HEK293 (cell line): ENCODE measurements at regions not wholly inside any gene's neighbourhood (a gene's known extent, or its start where the extent isn't known, plus 50 kb on each side); places are given as distances from the start of the nearest gene placed in this dataset.

Source experiments
- CTCF ChIA-PET: fragments of 350-600 bp; formaldehyde crosslinking; extraction: SDS; loops from one replicate; lab custom pipeline; 2021; ENCODE audit warnings: antibody characterized with exemption; lab: Yijun Ruan, JAX
- POLR2A ChIA-PET: fragments of 300-600 bp; formaldehyde crosslinking; extraction: SDS; loops from one replicate; lab custom pipeline; 2020; ENCODE audit warnings: antibody characterized with exemption, inconsistent platforms; lab: Yijun Ruan, JAX
- H3K27ac ChIP-seq: fragments of 200-500 bp; sonication (Bioruptor generic); 2 replicates; pipeline ENCODE4 v1.5.1; 2014; ENCODE audit warnings: low read depth, low read length, control low read depth, inconsistent platforms; ENCODE audit errors: extremely low read depth
- H3K36me3 ChIP-seq, 2 experiments: fragments of 200-500 bp in 1 of 2; sonication (Bioruptor generic) in 1 of 2; 1 replicate in 1 of 2; 2 replicates in 1 of 2; pipeline ENCODE4 v1.5.1; 2014 to 2017; ENCODE audit warnings: inconsistent platforms in 2 of 2, low read length in 2 of 2; ENCODE audit not compliant: control insufficient read depth in 2 of 2, insufficient read depth in 1 of 2
- H3K4me1 ChIP-seq: fragments of 200-500 bp; sonication (Bioruptor generic); 2 replicates; pipeline ENCODE4 v1.5.1; 2014; ENCODE audit warnings: mild to moderate bottlenecking, low read length, inconsistent platforms; ENCODE audit not compliant: control insufficient read depth, insufficient read depth
- H3K4me3 ChIP-seq: 2 replicates; pipeline ENCODE4 v1.5.1; 2011; ENCODE audit warnings: low read depth, mild to moderate bottlenecking, control low read depth, low read length, moderate library complexity
- H3K9me3 ChIP-seq: fragments of 200-500 bp; sonication (Bioruptor generic); 2 replicates; pipeline ENCODE4 v1.5.1; 2014; ENCODE audit warnings: low read depth, low read length, inconsistent platforms; ENCODE audit not compliant: control insufficient read depth, insufficient read depth
- HOXC10 ChIP-seq: sonication (generic); formaldehyde crosslinking; IDR thresholded peaks from 2 replicates; pipeline ENCODE4 v1.8.1; 2023; ENCODE audit warnings: mild to moderate bottlenecking, missing genetic modification reagents
- KLF1 ChIP-seq: fragments of 450-650 bp; formaldehyde crosslinking; IDR thresholded peaks from 2 replicates; pipeline ENCODE4 v1.5.1; 2016; ENCODE audit warnings: missing biosample characterization, missing genetic modification characterization
- KLF10 ChIP-seq: fragments of 450-650 bp; IDR thresholded peaks from 2 replicates; pipeline ENCODE4 v1.5.1; 2018; ENCODE audit warnings: missing biosample characterization, mild to moderate bottlenecking, missing genetic modification characterization
- OVOL3 ChIP-seq: fragments of 450-650 bp; formaldehyde crosslinking; IDR thresholded peaks from 2 replicates; pipeline ENCODE4 v1.5.1; 2016; ENCODE audit warnings: missing biosample characterization, missing genetic modification characterization
- SETDB1 ChIP-seq: IDR thresholded peaks from one replicate; pipeline ENCODE4 v1.6.1; 2017; ENCODE audit warnings: mild to moderate bottlenecking, low read length, moderate library complexity, mixed read lengths; ENCODE audit not compliant: insufficient read length
- TCF7L2 ChIP-seq: IDR thresholded peaks from 2 replicates; pipeline ENCODE4 v1.6.1; 2011; ENCODE audit warnings: low read depth, mild to moderate bottlenecking, inconsistent platforms, low read length, moderate library complexity, borderline replicate concordance
- TRIM28 ChIP-seq: IDR thresholded peaks from 2 replicates; pipeline ENCODE4 v1.6.1; 2011; ENCODE audit warnings: low read length, control low read depth, borderline replicate concordance
- YY1 ChIP-seq: fragments of 450-650 bp; formaldehyde crosslinking; IDR thresholded peaks from 2 replicates; pipeline ENCODE4 v1.5.1; 2018; ENCODE audit warnings: missing biosample characterization, missing genetic modification characterization
- ZBTB26 ChIP-seq: fragments of 450-650 bp; formaldehyde crosslinking; optimal IDR thresholded peaks from 2 replicates; pipeline ENCODE3; 2016; ENCODE audit warnings: missing biosample characterization, mild to moderate bottlenecking, missing genetic modification characterization
- ZBTB44 ChIP-seq: fragments of 450-650 bp; IDR thresholded peaks from 2 replicates; pipeline ENCODE4 v1.5.1; 2018; ENCODE audit warnings: missing biosample characterization, mild to moderate bottlenecking, missing genetic modification characterization
- ZFP3 ChIP-seq: fragments of 450-650 bp; formaldehyde crosslinking; IDR thresholded peaks from 2 replicates; pipeline ENCODE4 v1.5.1; 2016; ENCODE audit warnings: low read depth, missing biosample characterization, missing genetic modification characterization
- ZNF132 ChIP-seq: fragments of 450-650 bp; formaldehyde crosslinking; IDR thresholded peaks from 2 replicates; pipeline ENCODE4 v1.5.1; 2017; ENCODE audit warnings: missing biosample characterization, missing genetic modification characterization, borderline replicate concordance
- ZNF138 ChIP-seq: fragments of 450-650 bp; formaldehyde crosslinking; IDR thresholded peaks from 2 replicates; pipeline ENCODE4 v1.5.1; 2016; ENCODE audit warnings: missing biosample characterization, missing genetic modification characterization, borderline replicate concordance
- ZNF146 ChIP-seq: fragments of 450-650 bp; formaldehyde crosslinking; IDR thresholded peaks from 2 replicates; pipeline ENCODE4 v1.5.1; 2016; ENCODE audit warnings: missing biosample characterization, missing genetic modification characterization
- ZNF157 ChIP-seq: fragments of 450-650 bp; formaldehyde crosslinking; IDR thresholded peaks from 2 replicates; pipeline ENCODE4 v1.5.1; 2016; ENCODE audit warnings: missing biosample characterization, missing genetic modification characterization
- ZNF23 ChIP-seq: fragments of 450-650 bp; formaldehyde crosslinking; IDR thresholded peaks from 2 replicates; pipeline ENCODE4 v1.5.1; 2016; ENCODE audit warnings: missing biosample characterization, missing genetic modification characterization, borderline replicate concordance
- ZNF24 ChIP-seq: fragments of 450-650 bp; formaldehyde crosslinking; IDR thresholded peaks from 2 replicates; pipeline ENCODE4 v1.5.1; 2016; ENCODE audit warnings: missing biosample characterization, missing genetic modification characterization
- ZNF335 ChIP-seq: fragments of 450-650 bp; formaldehyde crosslinking; conservative IDR thresholded peaks from 2 replicates; pipeline ENCODE4 v1.5.1; 2016; ENCODE audit warnings: missing biosample characterization, missing genetic modification characterization
- ZNF366 ChIP-seq: fragments of 450-650 bp; formaldehyde crosslinking; conservative IDR thresholded peaks from 2 replicates; pipeline ENCODE4 v1.5.1; 2016; ENCODE audit warnings: missing biosample characterization, missing genetic modification characterization
- ZNF426 ChIP-seq: fragments of 450-650 bp; formaldehyde crosslinking; IDR thresholded peaks from 2 replicates; pipeline ENCODE4 v1.5.1; 2017; ENCODE audit warnings: missing biosample characterization, missing genetic modification characterization, mild to moderate bottlenecking, inconsistent platforms, moderate library complexity
- ZNF544 ChIP-seq: fragments of 450-650 bp; formaldehyde crosslinking; IDR thresholded peaks from 2 replicates; pipeline ENCODE4 v1.5.0; 2017; ENCODE audit warnings: missing biosample characterization, missing genetic modification characterization
- ZNF549 ChIP-seq: fragments of 450-650 bp; IDR thresholded peaks from 2 replicates; pipeline ENCODE4 v1.5.1; 2018; ENCODE audit warnings: missing biosample characterization, missing genetic modification characterization, mild to moderate bottlenecking, inconsistent platforms, moderate library complexity
- ZNF555 ChIP-seq: fragments of 450-650 bp; formaldehyde crosslinking; conservative IDR thresholded peaks from 2 replicates; pipeline ENCODE4 v1.5.1; 2017; ENCODE audit warnings: missing biosample characterization, mild to moderate bottlenecking, missing genetic modification characterization, inconsistent platforms
- ZNF561 ChIP-seq: fragments of 450-650 bp; IDR thresholded peaks from 2 replicates; pipeline ENCODE4 v1.5.1; 2018; ENCODE audit warnings: missing biosample characterization, missing genetic modification characterization, borderline replicate concordance
- ZNF571 ChIP-seq: fragments of 450-650 bp; formaldehyde crosslinking; IDR thresholded peaks from 2 replicates; pipeline ENCODE4 v1.5.0; 2017; ENCODE audit warnings: missing biosample characterization, missing genetic modification characterization
- ZNF580 ChIP-seq: fragments of 450-650 bp; formaldehyde crosslinking; IDR thresholded peaks from 2 replicates; pipeline ENCODE4 v1.5.1; 2016; ENCODE audit warnings: missing biosample characterization, missing genetic modification characterization
- ZNF596 ChIP-seq: fragments of 450-650 bp; IDR thresholded peaks from 2 replicates; pipeline ENCODE4 v1.5.0; 2018; ENCODE audit warnings: missing biosample characterization, mild to moderate bottlenecking, missing genetic modification characterization, moderate library complexity
- ZNF610 ChIP-seq: fragments of 450-650 bp; formaldehyde crosslinking; IDR thresholded peaks from 2 replicates; pipeline ENCODE4 v1.5.1; 2016; ENCODE audit warnings: missing biosample characterization, missing genetic modification characterization, borderline replicate concordance
- ZNF624 ChIP-seq: fragments of 450-650 bp; formaldehyde crosslinking; IDR thresholded peaks from 2 replicates; pipeline ENCODE4 v1.5.1; 2017; ENCODE audit warnings: missing biosample characterization, missing genetic modification characterization
- ZNF76 ChIP-seq: fragments of 450-650 bp; formaldehyde crosslinking; IDR thresholded peaks from 2 replicates; pipeline ENCODE4; 2016; ENCODE audit warnings: low read depth, missing biosample characterization, missing genetic modification characterization, borderline replicate concordance
- ZSCAN30 ChIP-seq: fragments of 450-650 bp; IDR thresholded peaks from 2 replicates; pipeline ENCODE4 v1.5.1; 2018; ENCODE audit warnings: missing biosample characterization, mild to moderate bottlenecking, missing genetic modification characterization, moderate library complexity

GRCh38 chr4:123649645-123650391 lies 253.2 kb downstream of the SPRY1 start (continued):
- TF ChIP-seq ZNF426 (tag by site-specific recombination) (no peak), ZNF549 (peak; percentile 76), OVOL3 (tag by site-specific recombination) (peak; percentile 80), ZNF138 (tag by site-specific recombination) (no peak)

- Histone ChIP-seq H3K4me3 (no peak overlapping the region), H3K27ac (no peak overlapping the region), H3K36me3 (no peaks in the 10 kb centered on the region), H3K4me1 (peaks cover 4% of the 10 kb centered on the region; the same call in 1 of the 2 replicates), H3K9me3 (no peaks in the 10 kb centered on the region)
- ChIA-PET POLR2A (no interaction called here), CTCF (interaction anchor here (0.5 kb wide), 1 partner anchor 355 kb away, joined by 5 read pairs; no protein-coding TSS in a partner anchor)
- no peak for TF ChIP-seq ZNF146
- no peak for TF ChIP-seq ZBTB26
- no peak for TF ChIP-seq ZNF157 (tag by site-specific recombination)
- no peak for TF ChIP-seq ZNF76 (tag by site-specific recombination)
- TF ChIP-seq ZNF555: no peak
- TF ChIP-seq ZNF23: no peak
- no peak for TF ChIP-seq ZNF610
- TF ChIP-seq ZNF596 (tag by site-specific recombination): no peak
Measured at GRCh38 chr4:123651066-123651465, 254.5 kb downstream of the SPRY1 start.

GRCh38 chr4:123651536-123652180 lies 255.1 kb downstream of the SPRY1 start:
- H3K4me3 ChIP-seq: no peak overlapping the region
- ChIA-PET CTCF (no interaction called here), POLR2A (no interaction called here)
- no peaks in the 10 kb centered on the region; the same call in 1 of the 2 replicates for H3K9me3 ChIP-seq
- peaks cover 4% of the 10 kb centered on the region; the same call in 1 of the 2 replicates for H3K4me1 ChIP-seq
- no peak overlapping the region for H3K27ac ChIP-seq
- TF ChIP-seq ZNF624 (tag by site-specific recombination) (no peak), KLF10 (tag by site-specific recombination) (no peak), ZNF335 (tag by site-specific recombination) (no peak), ZSCAN30 (tag by site-specific recombination) (no peak), ZBTB44 (tag by site-specific recombination) (no peak), ZNF580 (no peak), ZNF544 (tag by site-specific recombination) (no peak), ZNF132 (tag by site-specific recombination) (no peak), ZNF561 (tag by site-specific recombination) (no peak), ZNF571 (no peak), ZFP3 (tag by site-specific recombination) (no peak), TCF7L2 (no peak), YY1 (no peak), HOXC10 (CRISPR knock-in tag) (no peak), TRIM28 (no peak), ZNF366 (tag by site-specific recombination) (no peak), ZNF24 (tag by site-specific recombination) (no peak), SETDB1 (no peak), KLF1 (tag by site-specific recombination) (no peak)
- H3K36me3 ChIP-seq: no peaks in the 10 kb centered on the region
